Stimulated activated memory B cell treated with anti-CD40 and anti-IgM and Interleukin-4, amounts not matched to agents 10 μg/mL and 1 μg/mL and 100 μg/mL, for 72 hours (primary cell): ENCODE measurements at regions not wholly inside any gene's neighbourhood (a gene's known extent, or its start where the extent isn't known, plus 50 kb on each side); places are given as distances from the start of the nearest gene placed in this dataset.

Source experiments
- ATAC-seq: fragments of 150-1000 bp; cut with Tn5 transposase; 2 replicates; pipeline ENCODE4 v1.10.0; 2021
- H3K27ac Mint-ChIP-seq: one replicate; pipeline ENCODE4 v1.8.0; 2022; ENCODE audit warnings: mild to moderate bottlenecking, mixed read lengths
- H3K27me3 Mint-ChIP-seq: one replicate; pipeline ENCODE4 v1.8.0; 2022; ENCODE audit warnings: mixed read lengths
- H3K36me3 Mint-ChIP-seq: one replicate; pipeline ENCODE4 v1.8.0; 2022; ENCODE audit warnings: mixed read lengths
- H3K4me1 Mint-ChIP-seq: one replicate; pipeline ENCODE4 v1.8.0; 2022; ENCODE audit warnings: mixed read lengths
- H3K4me3 Mint-ChIP-seq: one replicate; pipeline ENCODE4 v1.8.0; 2022; ENCODE audit warnings: mild to moderate bottlenecking, moderate library complexity, mixed read lengths
- H3K9me3 Mint-ChIP-seq: one replicate; pipeline ENCODE4 v1.8.0; 2022; ENCODE audit warnings: mixed read lengths

- Mint-ChIP-seq H3K27me3 (no peaks in the 10 kb centered on the region), H3K9me3 (peaks cover 6% of the 10 kb centered on the region), H3K27ac (no peak overlapping the region), H3K4me1 (no peaks in the 10 kb centered on the region), H3K4me3 (no peak overlapping the region), H3K36me3 (no peaks in the 10 kb centered on the region)
- ATAC-seq, result no peak
Measured at GRCh38 chr15:46858150-46858549, 859.2 kb upstream of the SEMA6D start.

- Mint-ChIP-seq H3K27ac (no peak overlapping the region), H3K4me1 (no peaks in the 10 kb centered on the region), H3K9me3 (peaks cover 3% of the 10 kb centered on the region), H3K27me3 (no peaks in the 10 kb centered on the region), H3K4me3 (no peak overlapping the region), H3K36me3 (no peaks in the 10 kb centered on the region)
- no peak for ATAC-seq
Measured at GRCh38 chr15:46861796-46862195, 855.5 kb upstream of the SEMA6D start.

GRCh38 chr15:46865155-46865554, 852.1 kb upstream of the SEMA6D start:
- Mint-ChIP-seq H3K36me3 (no peaks in the 10 kb centered on the region), H3K27ac (no peak overlapping the region), H3K4me3 (no peak overlapping the region), H3K27me3 (no peaks in the 10 kb centered on the region), H3K9me3 (peaks cover 3% of the 10 kb centered on the region), H3K4me1 (no peaks in the 10 kb centered on the region)
- ATAC-seq, result no peak

GRCh38 chr15:46872286-46872980, 844.9 kb upstream of the SEMA6D start:
- Mint-ChIP-seq H3K9me3 (no peaks in the 10 kb centered on the region), H3K27me3 (no peaks in the 10 kb centered on the region), H3K4me3 (no peak overlapping the region), H3K4me1 (no peaks in the 10 kb centered on the region), H3K27ac (no peak overlapping the region), H3K36me3 (no peaks in the 10 kb centered on the region)
- no peak for ATAC-seq

- Mint-ChIP-seq H3K4me1 (no peaks in the 10 kb centered on the region), H3K27ac (no peak overlapping the region), H3K27me3 (no peaks in the 10 kb centered on the region), H3K36me3 (no peaks in the 10 kb centered on the region), H3K4me3 (no peak overlapping the region), H3K9me3 (no peaks in the 10 kb centered on the region)
- ATAC-seq, result no peak
Measured at GRCh38 chr15:46872981-46873330, 844.3 kb upstream of the SEMA6D start.

- Mint-ChIP-seq H3K4me3 (no peak overlapping the region), H3K9me3 (peaks cover 10% of the 10 kb centered on the region), H3K27ac (no peak overlapping the region), H3K36me3 (no peaks in the 10 kb centered on the region), H3K4me1 (no peaks in the 10 kb centered on the region), H3K27me3 (no peaks in the 10 kb centered on the region)
- ATAC-seq, result no peak
Measured at GRCh38 chr15:46879032-46879770, 838.1 kb upstream of the SEMA6D start.

GRCh38 chr15:46880791-46881190, 836.5 kb upstream of the SEMA6D start:
- Mint-ChIP-seq H3K4me1 (no peaks in the 10 kb centered on the region), H3K36me3 (no peaks in the 10 kb centered on the region), H3K27me3 (no peaks in the 10 kb centered on the region), H3K27ac (no peak overlapping the region), H3K4me3 (no peak overlapping the region), H3K9me3 (peaks cover 10% of the 10 kb centered on the region)
- ATAC-seq, result no peak

- Mint-ChIP-seq H3K9me3 (peaks cover 4% of the 10 kb centered on the region), H3K27ac (no peak overlapping the region), H3K27me3 (no peaks in the 10 kb centered on the region)
Measured at GRCh38 chr15:46892621-46893160, 824.6 kb upstream of the SEMA6D start.

GRCh38 chr15:46894644-46895043, 822.7 kb upstream of the SEMA6D start:
- Mint-ChIP-seq H3K27me3 (no peaks in the 10 kb centered on the region), H3K27ac (no peak overlapping the region)

More at GRCh38 chr15:46892621-46893160, 824.6 kb upstream of the SEMA6D start:
- no peak for ATAC-seq
- H3K4me3 Mint-ChIP-seq, result no peak overlapping the region
- H3K4me1 Mint-ChIP-seq, result no peaks in the 10 kb centered on the region
- no peaks in the 10 kb centered on the region for H3K36me3 Mint-ChIP-seq

GRCh38 chr15:46897266-46897665, 820.0 kb upstream of the SEMA6D start:
- H3K4me3 Mint-ChIP-seq, result no peak overlapping the region
- no peaks in the 10 kb centered on the region for H3K27me3 Mint-ChIP-seq
- no peak overlapping the region for H3K27ac Mint-ChIP-seq
- H3K4me1 Mint-ChIP-seq, result no peaks in the 10 kb centered on the region
- no peak for ATAC-seq
- H3K9me3 Mint-ChIP-seq, result peaks cover 12% of the 10 kb centered on the region
- H3K36me3 Mint-ChIP-seq, result no peaks in the 10 kb centered on the region

More at GRCh38 chr15:46894644-46895043, 822.7 kb upstream of the SEMA6D start:
- Mint-ChIP-seq H3K9me3 (peaks cover 4% of the 10 kb centered on the region), H3K4me1 (no peaks in the 10 kb centered on the region), H3K4me3 (no peak overlapping the region), H3K36me3 (no peaks in the 10 kb centered on the region)
- no peak for ATAC-seq

GRCh38 chr15:46901001-46901400, 816.3 kb upstream of the SEMA6D start:
- no peaks in the 10 kb centered on the region for H3K4me1 Mint-ChIP-seq
- H3K9me3 Mint-ChIP-seq, result peaks cover 8% of the 10 kb centered on the region
- no peaks in the 10 kb centered on the region for H3K36me3 Mint-ChIP-seq
- H3K4me3 Mint-ChIP-seq, result no peak overlapping the region
- ATAC-seq, result no peak
- H3K27me3 Mint-ChIP-seq, result no peaks in the 10 kb centered on the region
- H3K27ac Mint-ChIP-seq, result no peak overlapping the region

- H3K27ac Mint-ChIP-seq, result no peak overlapping the region
- no peaks in the 10 kb centered on the region for H3K4me1 Mint-ChIP-seq
- no peaks in the 10 kb centered on the region for H3K27me3 Mint-ChIP-seq
- no peaks in the 10 kb centered on the region for H3K36me3 Mint-ChIP-seq
- peaks cover 3% of the 10 kb centered on the region for H3K9me3 Mint-ChIP-seq
- ATAC-seq, result no peak
- no peak overlapping the region for H3K4me3 Mint-ChIP-seq
Measured at GRCh38 chr15:46917721-46918252, 799.5 kb upstream of the SEMA6D start.

- Mint-ChIP-seq H3K36me3 (no peaks in the 10 kb centered on the region), H3K4me3 (no peak overlapping the region), H3K27me3 (no peaks in the 10 kb centered on the region), H3K4me1 (no peaks in the 10 kb centered on the region), H3K27ac (no peak overlapping the region), H3K9me3 (peaks cover 5% of the 10 kb centered on the region)
- no peak for ATAC-seq
Measured at GRCh38 chr15:46918462-46919140, 798.7 kb upstream of the SEMA6D start.

GRCh38 chr15:46921891-46922290, 795.4 kb upstream of the SEMA6D start:
- no peak for ATAC-seq
- no peak overlapping the region for H3K4me3 Mint-ChIP-seq
- H3K27ac Mint-ChIP-seq, result no peak overlapping the region
- H3K9me3 Mint-ChIP-seq, result peaks cover 3% of the 10 kb centered on the region
- H3K36me3 Mint-ChIP-seq, result no peaks in the 10 kb centered on the region
- H3K4me1 Mint-ChIP-seq, result no peaks in the 10 kb centered on the region
- no peaks in the 10 kb centered on the region for H3K27me3 Mint-ChIP-seq

- H3K9me3 Mint-ChIP-seq, result no peaks in the 10 kb centered on the region
Measured at GRCh38 chr15:46930426-46930825, 786.9 kb upstream of the SEMA6D start.

More at GRCh38 chr15:46930426-46930825, 786.9 kb upstream of the SEMA6D start:
- Mint-ChIP-seq H3K4me1 (no peaks in the 10 kb centered on the region), H3K27ac (no peak overlapping the region), H3K4me3 (no peak overlapping the region), H3K36me3 (no peaks in the 10 kb centered on the region), H3K27me3 (no peaks in the 10 kb centered on the region)
- ATAC-seq, result no peak
